ENCODE measurements at regions not wholly inside any gene's neighbourhood (a gene's known extent, or its start where the extent isn't known, plus 50 kb on each side); places are given as distances from the start of the nearest gene placed in this dataset.

GRCh38 chr13:68675209-68675608 lies 1432.4 kb upstream of the ATXN8OS start:
- no peak overlapping the region for H3K27ac ChIP-seq
- DNase-seq = no peak
- H3K27me3 ChIP-seq = no peaks in the 10 kb centered on the region
- no peaks in the 10 kb centered on the region for H3K4me1 ChIP-seq
- H3K36me3 ChIP-seq = no peaks in the 10 kb centered on the region
- ATAC-seq = no peak
- no peak overlapping the region for H3K4me3 ChIP-seq
- WGBS, 2 donors = 62 to 78% methylated on average over 2 of the region's 2 CpGs
- intact Hi-C loops (cut with DNase I) = no loop called here
- no peaks in the 10 kb centered on the region for H3K9me3 ChIP-seq
- no peak for TF ChIP-seq CTCF (IDR thresholded peaks at IDR 0.05)

- Histone ChIP-seq H3K4me1 (no peaks in the 10 kb centered on the region), H3K27me3 (no peaks in the 10 kb centered on the region), H3K4me3 (no peak overlapping the region), H3K27ac (no peak overlapping the region), H3K36me3 (no peaks in the 10 kb centered on the region), H3K9me3 (no peaks in the 10 kb centered on the region)
- WGBS, 2 donors = 69 to 70% methylated on average over 3 of the region's 3 CpGs
- no peak for DNase-seq
- intact Hi-C loops (cut with DNase I) = no loop called here
- TF ChIP-seq CTCF (IDR thresholded peaks at IDR 0.05) = no peak
- ATAC-seq = no peak
These were observed 1437.7 kb upstream of the PCDH9 start for GRCh38 chr13:68667863-68668262.

- 75 to 86% methylated on average over 9 of the region's 9 CpGs for WGBS, 2 donors
- no peak for DNase-seq
- TF ChIP-seq CTCF (IDR thresholded peaks at IDR 0.05) = no peak
- ATAC-seq = no peak
- Histone ChIP-seq H3K36me3 (no peaks in the 10 kb centered on the region), H3K4me3 (no peak overlapping the region), H3K9me3 (peaks cover 0 to 5% (median 0%) of the 10 kb centered on the region in 11 donors), H3K27me3 (no peaks in the 10 kb centered on the region), H3K4me1 (no peaks in the 10 kb centered on the region), H3K27ac (no peak overlapping the region)
- intact Hi-C loops (cut with DNase I) = no loop called here
These were observed 1436.8 kb upstream of the PCDH9 start for GRCh38 chr13:68666774-68667397.

- Histone ChIP-seq H3K36me3 (no peaks in the 10 kb centered on the region), H3K4me3 (no peak overlapping the region), H3K27ac (no peak overlapping the region), H3K9me3 (peaks cover 0 to 2% (median 0%) of the 10 kb centered on the region in 11 donors), H3K4me1 (no peaks in the 10 kb centered on the region), H3K27me3 (no peaks in the 10 kb centered on the region)
- DNase-seq (no peak), ATAC-seq (no peak)
- intact Hi-C loops (cut with DNase I) = no loop called here
- TF ChIP-seq CTCF (IDR thresholded peaks at IDR 0.05) = no peak
These were observed 1415.7 kb upstream of the PCDH9 start for GRCh38 chr13:68645814-68646213.

All from heart right ventricle (tissue), 16 donors.